GM19099 (cell line): ENCODE measurements at regions not wholly inside any gene's neighbourhood (a gene's known extent, or its start where the extent isn't known, plus 50 kb on each side); places are given as distances from the start of the nearest gene placed in this dataset.

Experiments used
- POLR2A ChIP-seq: IDR thresholded peaks from 3 replicates; pipeline ENCODE4 v1.6.1; 2011; ENCODE audit warnings: low read depth; ENCODE audit not compliant: insufficient read length; ENCODE audit errors: extremely low read depth

DNA sequence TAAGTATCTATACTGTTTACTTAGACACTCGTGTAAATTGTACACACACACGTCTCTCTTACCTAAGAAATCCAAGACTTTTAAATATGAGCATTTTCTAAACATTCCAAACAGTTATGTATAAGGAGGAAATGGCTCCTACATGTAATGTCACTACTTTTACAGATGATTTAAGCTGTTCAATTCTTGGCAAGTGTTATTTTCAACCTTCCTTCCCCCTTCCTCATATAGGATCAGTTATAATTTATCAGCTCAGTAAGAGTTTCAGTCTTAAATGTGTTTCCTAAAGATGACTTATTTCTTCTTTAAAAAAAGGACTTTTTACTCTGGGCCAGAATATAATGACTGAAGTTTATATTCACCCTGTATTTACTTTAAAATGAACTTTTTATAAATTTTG, 601.1 kb downstream of the ANKRD50 start:
- TF ChIP-seq POLR2A = no peak

DNA sequence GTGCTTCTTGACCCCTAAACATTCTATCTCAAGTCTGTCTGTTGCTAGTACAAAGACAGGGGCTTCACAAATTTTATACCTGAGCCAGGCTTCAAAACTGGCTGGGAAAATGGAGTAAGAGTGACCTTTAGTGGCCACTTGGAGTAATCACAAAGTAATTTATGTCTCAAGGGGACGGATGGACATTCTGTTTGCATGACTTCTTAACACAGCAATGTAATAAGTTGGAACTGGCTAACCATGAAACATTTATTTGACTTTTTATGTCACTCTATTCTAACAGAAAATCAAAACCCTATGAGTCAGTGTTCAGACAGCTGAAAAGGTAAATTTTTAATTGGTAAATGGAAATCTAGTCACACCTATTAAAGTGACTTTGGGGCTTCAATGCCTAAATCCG, 600.6 kb downstream of the ANKRD50 start:
- TF ChIP-seq POLR2A = no peak

DNA sequence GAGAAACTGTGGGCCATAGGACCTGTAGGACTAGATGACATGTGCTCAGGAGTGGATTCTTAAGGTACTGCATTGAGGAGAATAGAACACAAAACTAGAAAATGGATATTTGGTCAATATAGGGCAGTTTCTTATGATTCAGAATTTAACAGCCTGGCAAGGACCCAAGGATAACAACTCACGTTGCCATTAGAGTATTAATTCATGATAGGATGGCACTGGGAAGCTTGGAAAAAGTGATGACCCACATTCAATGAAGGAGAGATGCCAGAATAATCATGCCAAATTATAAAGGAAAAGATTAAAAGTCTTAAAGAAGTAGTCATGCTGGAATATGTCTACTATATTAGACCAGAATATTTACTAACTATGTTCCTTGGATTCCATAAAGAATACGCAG, 594.5 kb downstream of the ANKRD50 start:
- no peak for TF ChIP-seq POLR2A

DNA sequence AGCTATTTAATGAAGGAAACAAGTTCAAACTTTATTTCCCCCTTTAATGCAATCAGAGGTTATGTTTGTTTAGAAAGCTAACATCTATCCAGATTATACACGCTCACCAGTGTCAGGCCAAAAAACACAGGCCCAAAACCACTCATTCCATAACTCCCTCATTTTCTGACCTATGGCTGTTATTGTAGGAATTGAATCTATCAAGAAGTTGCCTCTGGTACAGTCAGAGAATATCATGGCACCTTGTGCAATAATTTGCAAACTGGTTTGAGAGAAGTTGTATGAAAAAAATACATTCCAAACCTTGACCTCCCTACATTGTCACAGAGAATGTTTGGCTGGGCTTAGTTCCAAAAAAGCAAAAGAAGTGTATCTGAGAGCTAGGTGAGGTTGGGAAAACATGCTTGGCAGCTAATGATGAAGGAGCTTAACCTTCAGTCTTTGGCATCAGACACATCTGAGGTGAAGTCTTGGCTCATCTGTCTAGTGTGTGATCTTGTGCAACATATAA, 591.0 kb downstream of the ANKRD50 start:
- TF ChIP-seq POLR2A = no peak

DNA sequence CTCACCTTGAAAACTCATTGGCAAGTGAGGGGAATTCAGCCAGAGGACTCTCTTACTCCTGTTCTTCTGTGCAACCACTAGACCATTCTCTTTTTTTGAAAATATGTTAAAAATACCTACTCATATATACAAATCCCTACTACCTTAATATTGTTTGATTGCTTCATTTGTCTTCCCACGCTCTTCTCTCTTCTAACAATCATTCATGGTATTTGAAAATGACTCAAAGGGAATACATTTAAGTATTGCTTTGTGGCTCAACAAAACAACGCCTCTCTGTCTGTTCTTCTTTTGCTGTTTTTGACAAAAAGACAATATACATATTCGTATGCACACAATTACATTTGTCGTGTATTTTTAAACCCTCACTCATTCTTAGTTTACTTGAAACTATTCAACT, 589.4 kb downstream of the ANKRD50 start:
- no peak for TF ChIP-seq POLR2A

DNA sequence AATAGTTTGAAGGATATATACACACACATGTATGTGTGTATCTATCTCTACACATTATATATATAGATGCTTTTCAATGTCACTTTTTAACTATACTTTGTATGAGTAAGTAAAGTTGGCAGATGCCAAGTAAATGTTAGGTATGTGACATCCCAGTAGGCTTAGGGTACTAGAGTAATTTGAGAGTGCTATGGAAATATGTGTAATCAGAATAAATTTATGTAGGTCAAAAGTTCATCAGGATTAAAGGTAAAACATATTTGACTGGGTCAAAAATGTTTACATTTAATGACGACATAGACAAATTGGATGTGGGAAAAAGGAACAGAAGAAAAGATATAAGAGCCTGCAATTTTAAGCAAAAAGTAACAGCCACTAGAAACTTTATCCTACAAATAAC, 588.8 kb downstream of the ANKRD50 start:
- no peak for TF ChIP-seq POLR2A

DNA sequence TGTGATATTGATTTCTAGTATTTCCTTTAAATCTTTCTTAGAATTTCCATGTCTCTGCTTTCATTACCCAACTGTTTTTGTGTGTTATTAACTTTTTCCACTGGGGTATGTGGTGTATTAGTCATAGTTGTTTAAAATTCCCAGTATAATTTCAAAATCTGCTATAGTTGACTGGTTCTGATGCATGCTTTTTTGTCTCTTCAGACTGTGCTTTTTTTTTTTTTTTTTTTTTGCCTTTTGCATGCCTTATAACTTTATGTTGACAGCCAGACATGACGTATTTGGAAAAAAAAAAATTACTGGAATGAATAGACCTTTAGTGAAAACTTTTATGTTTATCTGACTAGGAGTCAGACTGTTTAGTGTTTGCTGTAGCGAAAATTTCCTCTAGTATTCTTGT, 580.4 kb downstream of the ANKRD50 start:
- no peak for TF ChIP-seq POLR2A

DNA sequence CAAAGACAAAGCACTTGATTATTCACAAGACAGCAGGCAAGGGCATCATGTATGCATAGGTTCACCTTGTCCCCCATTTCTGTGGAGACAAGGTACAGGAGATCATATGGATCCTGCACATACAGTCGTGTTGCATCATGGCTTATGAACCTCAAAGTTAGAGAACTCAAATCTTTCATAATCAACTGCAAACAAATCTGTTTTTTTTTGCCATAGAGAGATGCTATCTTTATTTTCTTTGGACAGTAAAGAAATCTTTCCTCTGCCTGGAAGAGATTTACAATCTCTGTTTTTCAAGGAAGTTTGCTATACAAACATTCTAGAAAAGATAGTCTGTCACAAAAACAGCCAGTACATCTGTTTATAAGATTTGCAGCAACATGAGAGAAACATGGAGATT, 578.8 kb downstream of the ANKRD50 start:
- TF ChIP-seq POLR2A = no peak

DNA sequence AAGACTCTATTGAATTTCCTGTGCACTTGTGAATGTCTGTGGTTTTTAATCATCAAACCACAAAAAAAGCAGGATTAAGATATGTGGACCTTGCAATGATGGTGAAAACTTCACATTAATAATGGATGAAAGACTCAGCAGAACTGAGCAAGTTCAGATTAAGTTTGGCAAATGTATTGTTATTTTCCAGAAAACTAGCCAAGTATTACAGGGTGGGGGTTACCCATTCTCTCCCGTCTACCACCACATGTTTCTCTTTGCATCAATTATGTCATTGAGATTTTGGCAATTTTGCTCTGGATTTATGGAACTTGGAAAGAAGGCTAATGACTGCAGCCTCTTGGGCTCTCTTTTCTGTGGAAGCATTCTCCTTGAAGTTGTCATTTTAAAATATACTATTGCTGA, 577.1 kb downstream of the ANKRD50 start:
- TF ChIP-seq POLR2A = no peak

DNA sequence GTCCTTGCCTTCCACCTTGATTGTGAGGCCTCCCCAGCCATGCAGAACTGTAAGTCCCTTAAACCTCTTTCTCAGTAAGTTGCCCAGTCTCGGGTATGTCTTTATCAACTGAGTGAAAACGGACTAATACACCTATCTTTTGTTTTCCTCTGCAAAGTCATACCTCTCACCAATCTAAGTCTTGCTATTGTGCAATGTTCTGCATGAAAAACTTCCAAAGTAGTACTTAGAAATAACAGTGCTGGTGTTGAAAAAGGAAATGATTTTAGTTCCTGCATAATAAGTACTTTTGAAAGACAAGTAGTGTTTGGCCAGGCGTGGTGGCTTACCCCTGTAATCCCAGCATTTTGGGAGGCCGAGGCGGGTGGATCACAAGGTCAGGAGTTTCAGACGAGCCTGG, 573.5 kb downstream of the ANKRD50 start:
- TF ChIP-seq POLR2A = no peak

DNA sequence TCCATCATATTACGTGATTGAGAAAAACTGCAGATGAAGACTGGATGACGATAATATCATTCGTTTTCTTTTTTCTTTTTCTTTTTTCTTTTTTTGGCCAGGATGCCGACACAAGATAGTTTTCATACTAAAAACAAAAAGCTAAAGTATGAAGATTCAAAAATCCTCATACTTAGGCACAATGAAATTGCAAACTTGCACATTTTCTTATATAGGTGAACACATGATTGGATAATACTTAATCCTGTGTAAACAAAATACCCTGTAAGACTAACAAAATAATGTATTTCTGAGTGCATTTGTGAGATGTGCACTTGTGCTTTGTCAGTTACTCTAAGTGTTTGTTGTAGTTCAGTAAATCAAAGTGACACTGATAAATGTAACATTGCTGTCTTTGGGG, 568.9 kb downstream of the ANKRD50 start:
- TF ChIP-seq POLR2A = no peak

DNA sequence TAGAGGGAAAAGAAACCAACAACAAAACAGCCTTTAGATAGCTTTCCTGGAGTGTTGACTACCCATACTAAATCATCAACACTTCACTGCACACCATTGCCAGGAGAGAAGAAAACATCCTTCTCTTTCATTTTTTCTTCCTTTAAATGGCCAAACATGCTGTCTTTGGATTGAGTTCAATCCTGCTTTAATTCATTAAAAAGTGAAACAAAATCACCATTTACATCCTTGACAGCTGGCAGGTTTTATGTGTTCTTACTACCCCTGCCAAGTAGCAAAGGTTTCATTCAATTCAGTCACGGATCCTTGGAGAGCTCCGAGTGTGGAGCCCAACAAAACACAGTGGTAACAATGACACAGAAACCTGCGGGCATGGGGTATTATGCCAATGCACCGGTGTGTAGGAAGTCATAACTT, 568.3 kb downstream of the ANKRD50 start:
- no peak for TF ChIP-seq POLR2A

DNA sequence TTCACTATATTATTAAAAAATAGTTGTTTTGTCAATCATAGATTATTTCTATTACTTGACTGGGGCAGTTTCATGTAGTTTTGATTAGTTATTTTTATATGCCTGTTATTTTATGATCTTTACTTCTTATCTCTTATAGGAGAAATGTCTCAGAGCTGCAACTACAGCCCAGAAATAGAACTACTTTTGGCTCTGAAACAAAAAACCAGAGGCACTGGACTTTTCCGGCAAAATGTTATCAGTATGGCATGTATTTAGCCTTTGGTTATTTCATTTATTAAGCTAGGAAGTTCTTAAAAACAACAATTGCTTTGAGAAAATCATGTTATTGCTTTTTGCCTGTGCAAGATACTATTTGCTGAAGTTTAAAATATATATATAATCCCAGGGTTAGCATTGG, 566.5 kb downstream of the ANKRD50 start:
- no peak for TF ChIP-seq POLR2A

DNA sequence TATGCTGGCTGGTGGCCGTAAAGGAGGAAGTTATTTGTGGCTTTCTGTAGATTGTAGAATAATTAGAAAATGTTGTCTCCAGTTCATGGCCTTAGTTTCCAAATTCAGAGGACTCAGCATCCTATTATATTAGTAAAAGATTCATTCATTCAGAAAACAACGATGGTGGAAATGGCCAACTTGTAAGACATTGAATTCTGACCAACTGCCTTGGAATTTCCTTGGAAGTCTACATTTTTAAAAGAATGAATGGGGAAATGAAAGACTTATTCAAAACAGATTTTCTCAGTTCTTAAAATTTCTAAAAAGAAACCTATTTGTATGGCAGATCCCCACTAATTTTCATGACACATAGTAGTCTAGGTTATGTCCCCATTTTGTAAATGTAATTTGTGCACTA, 561.5 kb downstream of the ANKRD50 start:
- TF ChIP-seq POLR2A = no peak

DNA sequence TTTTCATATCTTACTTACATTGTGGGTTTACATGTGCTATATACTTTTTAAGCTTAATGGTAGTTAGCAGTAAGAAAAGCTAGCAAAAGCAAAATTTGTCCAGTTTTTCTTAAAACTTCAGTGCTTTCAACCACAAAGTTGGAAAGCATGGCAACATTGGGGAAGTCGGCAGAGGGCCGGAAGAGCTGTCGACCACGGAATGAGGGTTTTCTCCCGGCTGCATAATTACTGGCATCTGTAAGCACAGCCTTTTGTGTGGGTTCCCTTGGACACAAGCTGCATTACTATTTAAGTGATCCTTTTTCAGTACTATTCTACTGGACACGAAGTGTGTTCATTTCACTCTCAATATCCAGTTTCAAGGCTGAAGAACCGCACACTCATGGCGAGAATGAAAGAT, 560.4 kb downstream of the ANKRD50 start:
- no peak for TF ChIP-seq POLR2A

DNA sequence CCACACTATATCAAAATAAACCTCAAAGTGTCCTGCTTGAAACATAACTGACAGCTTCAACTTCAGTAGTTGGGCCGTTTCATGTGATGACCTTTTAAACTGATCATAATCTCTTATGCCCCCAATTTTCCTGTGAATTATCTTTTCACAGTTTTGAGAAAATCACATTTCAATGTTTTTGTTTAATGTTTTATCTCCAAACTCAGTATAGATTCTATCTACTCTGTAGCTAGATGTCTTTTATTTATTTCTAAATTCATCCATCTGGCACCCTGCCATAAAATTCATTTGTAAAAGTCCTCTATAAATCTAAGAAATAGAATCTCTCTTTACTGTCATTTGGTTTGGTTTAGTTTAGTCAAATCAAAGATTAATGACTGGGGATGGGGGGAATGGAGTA, 557.3 kb downstream of the ANKRD50 start:
- no peak for TF ChIP-seq POLR2A

DNA sequence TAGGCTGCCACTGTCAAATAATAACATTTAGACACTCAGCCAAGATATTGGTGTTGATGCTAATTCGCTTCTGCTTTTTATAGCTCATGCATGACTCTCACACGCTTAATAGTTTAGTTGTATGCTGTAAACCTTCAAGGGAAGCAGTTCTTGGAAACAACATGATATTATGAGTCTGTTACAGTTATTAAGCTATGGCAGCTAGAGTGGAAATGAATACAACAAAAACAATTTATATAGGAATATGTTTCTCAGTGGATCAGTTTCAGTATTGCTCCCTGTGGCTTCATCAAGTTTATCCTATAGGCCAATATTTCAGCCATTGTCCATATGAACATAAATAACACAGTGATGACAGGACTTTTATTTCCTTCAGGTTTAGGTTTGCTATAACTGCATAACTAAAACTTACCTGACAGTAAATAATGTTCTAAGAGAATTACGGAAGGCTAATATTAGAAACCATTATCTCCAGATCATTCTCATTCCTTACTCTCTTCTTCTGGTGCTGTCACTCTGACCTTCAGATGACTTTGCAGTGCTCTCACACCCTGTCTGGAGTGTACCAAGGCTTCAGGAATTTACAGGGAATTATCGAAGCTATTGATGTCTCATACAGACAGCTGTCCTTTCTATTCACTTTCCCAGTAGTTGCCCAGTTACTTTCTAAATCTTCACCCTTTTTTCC, 555.0 kb downstream of the ANKRD50 start:
- TF ChIP-seq POLR2A = no peak
